A204.1 (cell line): ENCODE measurements at regions not wholly inside any gene's neighbourhood (a gene's known extent, or its start where the extent isn't known, plus 50 kb on each side); places are given as distances from the start of the nearest gene placed in this dataset.
"Not testable (repeated sequence)": the region's sequence is repeated elsewhere in the genome, so short reads cannot be mapped to it uniquely, and the experiment has no call there.

Experiments
- FAIRE-seq: peaks from 2 replicates; lab custom pipeline; 2012; peaks lifted over from hg19 to GRCh38; lab: Jason Lieb, UNC

- no peak for FAIRE-seq
Measured at GRCh38 chr17:72366626-72367025, 245.8 kb downstream of the SOX9 start.

GRCh38 chr17:72368191-72368590, 247.4 kb downstream of the SOX9 start:
- no peak for FAIRE-seq

- FAIRE-seq, result no peak
Measured at GRCh38 chr17:72369366-72369765, 248.5 kb downstream of the SOX9 start.

- FAIRE-seq, result no peak
Measured at GRCh38 chr17:72370819-72371218, 250.0 kb downstream of the SOX9 start.

- FAIRE-seq, result no peak
Measured at GRCh38 chr17:72372185-72372584, 251.4 kb downstream of the SOX9 start.

- no peak for FAIRE-seq
Measured at GRCh38 chr17:72373910-72374741, 253.3 kb downstream of the SOX9 start.

GRCh38 chr17:72376526-72377345, 255.9 kb downstream of the SOX9 start:
- FAIRE-seq, result no peak

GRCh38 chr17:72378414-72379390, 257.9 kb downstream of the SOX9 start:
- FAIRE-seq, result no peak

GRCh38 chr17:72379516-72379915, 258.7 kb downstream of the SOX9 start:
- no peak for FAIRE-seq

- FAIRE-seq, result no peak
Measured at GRCh38 chr17:72380120-72380519, 259.3 kb downstream of the SOX9 start.

GRCh38 chr17:72380737-72381136, 259.9 kb downstream of the SOX9 start:
- no peak for FAIRE-seq

GRCh38 chr17:72381597-72382397, 261.0 kb downstream of the SOX9 start:
- FAIRE-seq, result no peak

GRCh38 chr17:72382971-72383722, 262.3 kb downstream of the SOX9 start:
- no peak for FAIRE-seq

GRCh38 chr17:72385475-72385874, 264.7 kb downstream of the SOX9 start:
- no peak for FAIRE-seq

- not testable (repeated sequence) for FAIRE-seq
Measured at GRCh38 chr17:72386173-72386572, 265.4 kb downstream of the SOX9 start.

- no peak for FAIRE-seq
Measured at GRCh38 chr17:72386619-72387237, 265.9 kb downstream of the SOX9 start.

- no peak for FAIRE-seq
Measured at GRCh38 chr17:72387487-72387886, 266.7 kb downstream of the SOX9 start.

- FAIRE-seq, result no peak
Measured at GRCh38 chr17:72387969-72388368, 267.1 kb downstream of the SOX9 start.

- no peak for FAIRE-seq
Measured at GRCh38 chr17:72388765-72389473, 268.1 kb downstream of the SOX9 start.
